Fibroblast of mammary gland (primary cell): ENCODE measurements at regions not wholly inside any gene's neighbourhood (a gene's known extent, or its start where the extent isn't known, plus 50 kb on each side); places are given as distances from the start of the nearest gene placed in this dataset.

Source experiments
- DNase-seq: peaks from one replicate; pipeline ENCODE4 v3.0.0-alpha.2; 2010; ENCODE audit warnings: low read depth
- H3K4me3 ChIP-seq: 2 replicates; pipeline ENCODE4 v1.5.1; 2011; ENCODE audit warnings: low read depth, mild to moderate bottlenecking, low read length, moderate library complexity; ENCODE audit not compliant: control insufficient read depth
- CTCF ChIP-seq: conservative IDR thresholded peaks from 2 replicates; pipeline ENCODE4 v1.5.1; 2011; ENCODE audit warnings: low read depth, low read length, inconsistent platforms; ENCODE audit not compliant: control insufficient read depth, insufficient read depth

GRCh38 chr5:90142541-90142940, 267.0 kb downstream of the CETN3 start:
- no peak overlapping the region for H3K4me3 ChIP-seq
- no peak for DNase-seq
- TF ChIP-seq CTCF = no peak

GRCh38 chr5:90141984-90142383, 267.6 kb downstream of the CETN3 start:
- no peak overlapping the region for H3K4me3 ChIP-seq
- TF ChIP-seq CTCF = no peak
- no peak for DNase-seq

GRCh38 chr5:90136952-90137528, 272.5 kb downstream of the CETN3 start:
- no peak for TF ChIP-seq CTCF
- DNase-seq = no peak
- H3K4me3 ChIP-seq = no peak overlapping the region

- DNase-seq = no peak
- no peak overlapping the region for H3K4me3 ChIP-seq
- no peak for TF ChIP-seq CTCF
Measured at GRCh38 chr5:90135779-90136378, 273.7 kb downstream of the CETN3 start.

GRCh38 chr5:90134892-90135291, 274.7 kb downstream of the CETN3 start:
- no peak overlapping the region for H3K4me3 ChIP-seq
- peak; percentile 66 for DNase-seq
- TF ChIP-seq CTCF = no peak

GRCh38 chr5:90134381-90134780, 275.2 kb downstream of the CETN3 start:
- H3K4me3 ChIP-seq = no peak overlapping the region
- no peak for TF ChIP-seq CTCF
- no peak for DNase-seq
